H1 (cell line): ENCODE measurements at regions not wholly inside any gene's neighbourhood (a gene's known extent, or its start where the extent isn't known, plus 50 kb on each side); places are given as distances from the start of the nearest gene placed in this dataset.
A peak's percentile ranks its signal among the peaks of the same experiment; 100 is the strongest.

ENCODE experiments used
- CTCF ChIA-PET: fragments of 300-600 bp; sonication (Branson Sonifier 250); formaldehyde crosslinking; loops from one replicate; lab custom pipeline; 2021; ENCODE audit not compliant: partially characterized antibody; lab: Charles Lee
- POLR2A ChIA-PET: fragments of 300-600 bp; sonication (Branson Sonifier 250); formaldehyde crosslinking; loops from one replicate; lab custom pipeline; 2021; ENCODE audit warnings: inconsistent platforms; ENCODE audit not compliant: partially characterized antibody; lab: Charles Lee
- DNase-seq, 2 experiments: peaks; one replicate each; pipeline versions ENCODE4 v3.0.0 to v3.0.0-alpha.2; 2010 to 2022; ENCODE audit warnings: low spot score in 2 of 2, low read depth in 1 of 2, mixed read lengths in 1 of 2
- FAIRE-seq: peaks from 2 replicates; lab custom pipeline; 2011; peaks lifted over from hg19 to GRCh38; lab: Jason Lieb, UNC
- H2AFZ ChIP-seq: 2 replicates; pipeline ENCODE4 v1.8.1; 2012; ENCODE audit warnings: low read length, inconsistent platforms
- H2AK5ac ChIP-seq: 2 replicates; pipeline ENCODE4 v1.6.1; 2013; ENCODE audit warnings: low read depth, low read length
- H2BK120ac ChIP-seq: replicated peaks from 2 replicates; pipeline ENCODE3; 2013; ENCODE audit warnings: low read depth, low read length, inconsistent platforms
- H2BK12ac ChIP-seq: 2 replicates; pipeline ENCODE4 v1.6.1; 2013; ENCODE audit warnings: low read depth, low read length
- H2BK15ac ChIP-seq: 2 replicates; pipeline ENCODE4 v1.6.1; 2013; ENCODE audit warnings: low read length
- H2BK20ac ChIP-seq: 2 replicates; pipeline ENCODE4 v1.6.1; 2013; ENCODE audit warnings: low read length
- H2BK5ac ChIP-seq: 2 replicates; pipeline ENCODE4 v1.6.1; 2013; ENCODE audit warnings: low read depth, low read length
- H3K14ac ChIP-seq: 2 replicates; pipeline ENCODE4 v1.6.1; 2013; ENCODE audit warnings: inconsistent platforms; ENCODE audit not compliant: insufficient read length
- H3K18ac ChIP-seq: 2 replicates; pipeline ENCODE4 v1.6.1; 2013; ENCODE audit warnings: low read length; ENCODE audit errors: extremely low read depth
- H3K23ac ChIP-seq: 2 replicates; pipeline ENCODE4 v1.6.1; 2013; ENCODE audit warnings: inconsistent platforms; ENCODE audit not compliant: insufficient read length
- H3K23me2 ChIP-seq: 2 replicates; pipeline ENCODE4 v1.6.1; 2013; ENCODE audit warnings: low read depth, low read length
- H3K27ac ChIP-seq: 2 replicates; pipeline ENCODE4 v1.6.1; 2011; ENCODE audit warnings: low read depth, low read length, inconsistent platforms
- H3K27me3 ChIP-seq, 4 experiments: replicated peaks in 1 of 4; 1 replicate in 1 of 4; 2 replicates in 3 of 4; pipeline versions ENCODE4 v1.6.1 to v1.8.1; 2011 to 2013; ENCODE audit warnings: low read length in 3 of 4, mild to moderate bottlenecking in 3 of 4, inconsistent platforms in 2 of 4, mixed read lengths in 2 of 4, moderate library complexity in 1 of 4; ENCODE audit not compliant: control insufficient read depth in 3 of 4, insufficient read depth in 3 of 4; ENCODE audit errors: extremely low read depth in 1 of 4
- H3K36me3 ChIP-seq, 4 experiments: 2 replicates each; pipeline versions ENCODE4 v1.6.1 to v1.8.1; 2011 to 2013; ENCODE audit warnings: mild to moderate bottlenecking in 4 of 4, low read length in 3 of 4, moderate library complexity in 2 of 4, control low read depth in 1 of 4, inconsistent platforms in 1 of 4; ENCODE audit not compliant: insufficient read depth in 4 of 4, control insufficient read depth in 2 of 4
- H3K4ac ChIP-seq: replicated peaks from 2 replicates; pipeline ENCODE3; 2013; ENCODE audit warnings: low read length, low read depth, mixed read lengths, inconsistent platforms; ENCODE audit not compliant: insufficient read length
- H3K4me1 ChIP-seq, 4 experiments: replicated peaks in 1 of 4; 1 replicate in 1 of 4; 2 replicates in 3 of 4; pipeline versions ENCODE4 v1.6.1 to v1.8.1; 2011 to 2013; ENCODE audit warnings: low read length in 3 of 4, inconsistent platforms in 2 of 4, mixed read lengths in 1 of 4; ENCODE audit not compliant: insufficient read depth in 4 of 4, control insufficient read depth in 3 of 4
- H3K4me2 ChIP-seq, 2 experiments: 2 replicates each; pipeline versions ENCODE4 v1.6.1 to v1.8.1; 2011 to 2013; ENCODE audit warnings: low read depth in 2 of 2, low read length in 2 of 2, control low read depth in 1 of 2, inconsistent platforms in 1 of 2, mild to moderate bottlenecking in 1 of 2; ENCODE audit not compliant: insufficient read depth in 1 of 2
- H3K4me3 ChIP-seq, 4 experiments: fragments of 200-600, 300-600 bp in 1 of 4; sonication (generic), shearing (Covaris generic), sonication (Bioruptor Twin) in 1 of 4; 2 replicates each; pipeline versions ENCODE4 v1.5.1 to v1.8.1; 2011 to 2016; ENCODE audit warnings: low read length in 4 of 4, low read depth in 3 of 4, control low read depth in 2 of 4, inconsistent platforms in 2 of 4, mild to moderate bottlenecking in 2 of 4, mixed read lengths in 1 of 4, moderate library complexity in 1 of 4; ENCODE audit not compliant: insufficient read depth in 2 of 4; ENCODE audit errors: extremely low read depth in 1 of 4
- H3K56ac ChIP-seq: replicated peaks from 2 replicates; pipeline ENCODE3; 2013; ENCODE audit warnings: low read depth, mild to moderate bottlenecking, mixed read lengths, low read length, inconsistent platforms; ENCODE audit not compliant: insufficient read length
- H3K79me1 ChIP-seq: 2 replicates; pipeline ENCODE4 v1.6.1; 2013; ENCODE audit warnings: low read depth, low read length, control low read depth
- H3K79me2 ChIP-seq, 2 experiments: 2 replicates each; pipeline versions ENCODE4 v1.6.1 to v1.8.1; 2012 to 2013; ENCODE audit warnings: low read length in 2 of 2, mild to moderate bottlenecking in 2 of 2, inconsistent platforms in 1 of 2; ENCODE audit not compliant: insufficient read depth in 2 of 2, control insufficient read depth in 1 of 2
- H3K9ac ChIP-seq, 4 experiments: replicated peaks in 1 of 4; 1 replicate in 1 of 4; 2 replicates in 3 of 4; pipeline versions ENCODE4 v1.6.1 to v1.8.1; 2011 to 2013; ENCODE audit warnings: low read depth in 3 of 4, low read length in 3 of 4, control low read depth in 2 of 4, mild to moderate bottlenecking in 2 of 4, moderate library complexity in 2 of 4, inconsistent platforms in 1 of 4; ENCODE audit errors: extremely low read depth in 1 of 4
- H3K9me3 ChIP-seq, 2 experiments: 2 replicates each; pipeline versions ENCODE4 v1.6.1 to v1.8.1; 2012 to 2013; ENCODE audit warnings: mild to moderate bottlenecking in 2 of 2, moderate library complexity in 2 of 2, control low read depth in 1 of 2, inconsistent platforms in 1 of 2, low read depth in 1 of 2, low read length in 1 of 2, mixed read lengths in 1 of 2; ENCODE audit not compliant: insufficient read depth in 2 of 2
- H4K20me1 ChIP-seq, 2 experiments: replicated peaks in 1 of 2; 2 replicates each; pipeline versions ENCODE3 to v1.8.1; 2011 to 2013; ENCODE audit warnings: inconsistent platforms in 2 of 2, low read length in 2 of 2, mild to moderate bottlenecking in 1 of 2; ENCODE audit not compliant: insufficient read depth in 2 of 2, control insufficient read depth in 1 of 2
- H4K5ac ChIP-seq: 2 replicates; pipeline ENCODE4 v1.6.1; 2013; ENCODE audit warnings: low read length, low read depth, mixed read lengths, inconsistent platforms; ENCODE audit not compliant: insufficient read length
- H4K8ac ChIP-seq: 2 replicates; pipeline ENCODE4 v1.8.0; 2013; ENCODE audit warnings: mild to moderate bottlenecking, moderate library complexity, low read length, inconsistent platforms; ENCODE audit not compliant: insufficient read depth; ENCODE audit errors: extremely low read depth
- H4K91ac ChIP-seq: replicated peaks from 2 replicates; pipeline ENCODE3; 2013; ENCODE audit warnings: low read length, mixed read lengths, inconsistent platforms; ENCODE audit not compliant: insufficient read length
- CTBP2 ChIP-seq: IDR thresholded peaks from 2 replicates; pipeline ENCODE4 v1.7.0; 2011; ENCODE audit warnings: borderline replicate concordance, mild to moderate bottlenecking, moderate library complexity, mixed read lengths, low read length; ENCODE audit not compliant: insufficient read depth, insufficient read length
- EGR1 ChIP-seq: IDR thresholded peaks from 2 replicates; pipeline ENCODE4 v1.6.1; 2011; ENCODE audit warnings: low read depth, low read length, borderline replicate concordance
- EP300 ChIP-seq, 2 experiments: IDR thresholded peaks; 1 replicate in 1 of 2; 2 replicates in 1 of 2; pipeline ENCODE4 v1.6.1; 2011 to 2012; ENCODE audit warnings: low read depth in 2 of 2, low read length in 2 of 2, mild to moderate bottlenecking in 2 of 2, borderline replicate concordance in 1 of 2, inconsistent platforms in 1 of 2, moderate library complexity in 1 of 2
- MAX ChIP-seq: IDR thresholded peaks from 2 replicates; pipeline ENCODE4 v1.6.1; 2012; ENCODE audit warnings: inconsistent platforms
- NRF1 ChIP-seq: IDR thresholded peaks from 2 replicates; pipeline ENCODE4 v1.6.1; 2011; ENCODE audit warnings: mild to moderate bottlenecking, low read depth, low read length, improper control_type of control experiment
- POLR2A ChIP-seq, 2 experiments: IDR thresholded peaks; 1 replicate in 1 of 2; 2 replicates in 1 of 2; pipeline ENCODE4 v1.6.1; 2011; ENCODE audit warnings: low read depth in 2 of 2, low read length in 2 of 2, mild to moderate bottlenecking in 2 of 2; ENCODE audit errors: control extremely low read depth in 1 of 2
- POLR2AphosphoS5 ChIP-seq: IDR thresholded peaks from 2 replicates; pipeline ENCODE4 v1.6.1; 2011; ENCODE audit warnings: low read depth, low read length
- RAD21 ChIP-seq, 2 experiments: IDR thresholded peaks in 1 of 2; conservative IDR thresholded peaks in 1 of 2; 2 replicates each; pipeline ENCODE4 v1.6.1; 2011; ENCODE audit warnings: low read depth in 2 of 2, low read length in 2 of 2, improper control_type of control experiment in 1 of 2, inconsistent platforms in 1 of 2, mild to moderate bottlenecking in 1 of 2, moderate library complexity in 1 of 2
- SRF ChIP-seq: IDR thresholded peaks from 2 replicates; pipeline ENCODE4 v1.6.1; 2011; ENCODE audit warnings: mild to moderate bottlenecking, low read depth, low read length, moderate library complexity

DNA sequence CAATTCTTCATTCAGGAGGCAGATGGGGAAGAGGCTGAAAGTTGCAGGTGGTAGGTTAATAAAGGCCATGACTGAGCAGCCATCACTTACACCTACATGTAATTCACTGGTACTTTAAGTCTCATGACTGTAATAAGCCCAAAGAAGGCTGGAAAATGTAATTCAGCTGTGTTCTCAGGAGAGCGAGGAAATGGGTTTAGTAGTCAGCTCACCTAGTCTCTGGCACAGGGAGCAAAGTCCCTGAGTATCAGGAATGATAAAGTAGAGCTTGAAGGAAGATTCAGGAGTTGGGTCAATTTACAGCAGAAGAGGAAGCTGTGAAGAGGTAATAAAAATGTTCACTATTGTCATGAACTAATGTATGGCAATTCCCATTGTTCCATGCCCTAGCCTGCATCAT is 393.4 kb upstream of the KAZN start (continued):
- TF ChIP-seq EGR1 (no peak), CTBP2 (no peak)

DNA sequence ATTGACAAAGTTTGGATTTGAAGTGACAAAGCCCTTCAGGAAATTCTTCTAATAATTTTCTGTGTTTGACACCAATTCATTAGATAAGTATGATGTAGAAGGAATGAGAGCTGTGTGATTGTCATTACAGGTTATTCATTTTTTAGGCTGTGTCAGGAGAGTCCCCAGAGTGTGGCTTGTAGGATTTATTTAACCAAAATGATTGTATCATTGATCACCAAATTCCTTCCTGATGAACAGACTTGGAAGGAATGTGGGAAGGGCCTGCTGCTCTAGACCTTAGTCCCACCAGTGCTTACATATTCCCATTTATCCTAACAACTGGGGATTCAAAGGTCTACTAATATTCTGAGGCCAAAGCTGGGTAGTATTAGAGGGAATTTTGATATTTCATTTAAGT is 383.3 kb upstream of the KAZN start:
- no peak for FAIRE-seq
- Histone ChIP-seq H3K23ac (no peak overlapping the region), H3K4ac (no peak overlapping the region), H3K79me2 (no peaks in the 10 kb centered on the region), H4K20me1 (no peaks in the 10 kb centered on the region), H2BK20ac (no peak overlapping the region), H3K4me2 (no peak overlapping the region), H2BK120ac (no peak overlapping the region), H3K9ac (no peak overlapping the region), H2BK15ac (no peak overlapping the region), H3K56ac (no peak overlapping the region), H2AK5ac (no peak overlapping the region), H4K8ac (no peak overlapping the region), H3K4me3 (no peak overlapping the region), H2AFZ (no peak overlapping the region), H3K36me3 (no peaks in the 10 kb centered on the region), H3K14ac (no peak overlapping the region), H3K18ac (no peak overlapping the region), H3K23me2 (no peaks in the 10 kb centered on the region), H3K9me3 (peaks cover 6 to 12% of the 10 kb centered on the region in 2 experiments; a peak in 3 of 4 replicates), H4K5ac (no peak overlapping the region), H2BK5ac (no peak overlapping the region), H3K27me3 (no peaks in the 10 kb centered on the region), H3K79me1 (no peaks in the 10 kb centered on the region), H2BK12ac (no peak overlapping the region), H3K4me1 (no peaks in the 10 kb centered on the region), H4K91ac (no peak overlapping the region), H3K27ac (no peak overlapping the region)
- no peak for TF ChIP-seq SRF
- no peak for TF ChIP-seq RAD21 (IDR thresholded peaks at IDR 0.05 in 1 of 2, conservative IDR thresholded peaks at IDR 0.05 in 1 of 2; ENCODE audit: low read depth in 2 of 2, low read length in 2 of 2)
- TF ChIP-seq POLR2AphosphoS5: no peak
- no peak for TF ChIP-seq EP300 (IDR thresholded peaks at IDR 0.05; ENCODE audit: borderline replicate concordance in 1 of 2, low read depth in 2 of 2, low read length in 2 of 2)
- TF ChIP-seq MAX: no peak
- TF ChIP-seq NRF1: no peak
- TF ChIP-seq POLR2A (IDR thresholded peaks at IDR 0.05; ENCODE audit: control extremely low read depth in 1 of 2, low read depth in 2 of 2, low read length in 2 of 2): no peak
- POLR2A ChIA-PET: no interaction called here
- CTCF ChIA-PET: interaction anchor here (0.6 kb wide), 1 partner anchor 36 kb away, joined by 3 read pairs; no protein-coding TSS in a partner anchor
- DNase-seq: peak in 1 of 2 experiments; percentile 5
